Mesenteric fat pad (tissue), 1 donor: ENCODE measurements at regions not wholly inside any gene's neighbourhood (a gene's known extent, or its start where the extent isn't known, plus 50 kb on each side); places are given as distances from the start of the nearest gene placed in this dataset.
A peak's percentile ranks its signal among the peaks of the same experiment; 100 is the strongest.
"Not testable (repeated sequence)": the region's sequence is repeated elsewhere in the genome, so short reads cannot be mapped to it uniquely, and the experiment has no call there.

Experiments
- DNase-seq: peaks from one replicate; pipeline ENCODE4 v3.0.0-alpha.2; 2020; ENCODE audit warnings: low spot score
- donor health status: DM: yes; HTN: yes; CAD: no.

GRCh38 chr16:85273293-85273692 is 161.0 kb upstream of the CIBAR2 start:
- DNase-seq: no peak

GRCh38 chr16:85274501-85274900 is 162.2 kb upstream of the CIBAR2 start:
- DNase-seq: no peak

GRCh38 chr16:85274924-85275323 is 162.7 kb upstream of the CIBAR2 start:
- DNase-seq: no peak

GRCh38 chr16:85275533-85276249 is 163.4 kb upstream of the CIBAR2 start:
- DNase-seq: no peak

- DNase-seq: no peak
Measured at GRCh38 chr16:85276258-85276657, 164.0 kb upstream of the CIBAR2 start.

GRCh38 chr16:85276721-85277120 is 164.4 kb upstream of the CIBAR2 start:
- DNase-seq: no peak

- no peak for DNase-seq
Measured at GRCh38 chr16:85278839-85279238, 166.6 kb upstream of the CIBAR2 start.

- DNase-seq: no peak
Measured at GRCh38 chr16:85279402-85279801, 167.1 kb upstream of the CIBAR2 start.

GRCh38 chr16:85279825-85280545 is 167.7 kb upstream of the CIBAR2 start:
- no peak for DNase-seq

- DNase-seq: no peak
Measured at GRCh38 chr16:85281181-85281580, 168.9 kb upstream of the CIBAR2 start.

GRCh38 chr16:85282842-85283241 is 170.6 kb upstream of the CIBAR2 start:
- no peak for DNase-seq

GRCh38 chr16:85283305-85284050 is 171.2 kb upstream of the CIBAR2 start:
- no peak for DNase-seq

GRCh38 chr16:85284141-85284817 is 172.0 kb upstream of the CIBAR2 start:
- no peak for DNase-seq

GRCh38 chr16:85285681-85286065 is 173.4 kb upstream of the CIBAR2 start:
- DNase-seq: no peak

- DNase-seq: peak; percentile 92
Measured at GRCh38 chr16:85286066-85286831, 174.0 kb upstream of the CIBAR2 start.

GRCh38 chr16:85286951-85287814 is 174.9 kb upstream of the CIBAR2 start:
- DNase-seq: no peak

GRCh38 chr16:85287815-85288109 is 175.5 kb upstream of the CIBAR2 start:
- DNase-seq: not testable (repeated sequence)

- no peak for DNase-seq
Measured at GRCh38 chr16:85288341-85288868, 176.1 kb upstream of the CIBAR2 start.

GRCh38 chr16:85288869-85289660 is 176.8 kb upstream of the CIBAR2 start:
- DNase-seq: no peak
